RWPE1 (cell line): ENCODE measurements at regions not wholly inside any gene's neighbourhood (a gene's known extent, or its start where the extent isn't known, plus 50 kb on each side); places are given as distances from the start of the nearest gene placed in this dataset.

Experiments used
- CTCF ChIA-PET: fragments of 350-600 bp; sonication (Branson Sonifier 250); formaldehyde crosslinking; extraction: SDS; loops from one replicate; lab custom pipeline; 2021; lab: Yijun Ruan, JAX
- POLR2A ChIA-PET: fragments of 400-600 bp; formaldehyde crosslinking; extraction: SDS; loops from one replicate; lab custom pipeline; 2020; ENCODE audit warnings: antibody characterized with exemption; ENCODE audit not compliant: low non-redundant PET; lab: Yijun Ruan, JAX
- DNase-seq: peaks from one replicate; pipeline ENCODE4 v3.0.0; 2012; ENCODE audit warnings: low spot score
- H3K27ac ChIP-seq: fragments of 450-650 bp; 2 replicates; pipeline ENCODE4 v1.5.1; 2017
- CTCF ChIP-seq: fragments of 450-650 bp; conservative IDR thresholded peaks from 2 replicates; pipeline ENCODE4 v1.5.1; 2017; ENCODE audit warnings: low read depth, mild to moderate bottlenecking

GRCh38 chr1:172973424-172973823 lies 77.3 kb downstream of the TNFSF18 start:
- no peak for DNase-seq
- ChIA-PET POLR2A (no interaction called here), CTCF (no interaction called here)
- no peak for TF ChIP-seq CTCF
- no peak overlapping the region for H3K27ac ChIP-seq

DNA sequence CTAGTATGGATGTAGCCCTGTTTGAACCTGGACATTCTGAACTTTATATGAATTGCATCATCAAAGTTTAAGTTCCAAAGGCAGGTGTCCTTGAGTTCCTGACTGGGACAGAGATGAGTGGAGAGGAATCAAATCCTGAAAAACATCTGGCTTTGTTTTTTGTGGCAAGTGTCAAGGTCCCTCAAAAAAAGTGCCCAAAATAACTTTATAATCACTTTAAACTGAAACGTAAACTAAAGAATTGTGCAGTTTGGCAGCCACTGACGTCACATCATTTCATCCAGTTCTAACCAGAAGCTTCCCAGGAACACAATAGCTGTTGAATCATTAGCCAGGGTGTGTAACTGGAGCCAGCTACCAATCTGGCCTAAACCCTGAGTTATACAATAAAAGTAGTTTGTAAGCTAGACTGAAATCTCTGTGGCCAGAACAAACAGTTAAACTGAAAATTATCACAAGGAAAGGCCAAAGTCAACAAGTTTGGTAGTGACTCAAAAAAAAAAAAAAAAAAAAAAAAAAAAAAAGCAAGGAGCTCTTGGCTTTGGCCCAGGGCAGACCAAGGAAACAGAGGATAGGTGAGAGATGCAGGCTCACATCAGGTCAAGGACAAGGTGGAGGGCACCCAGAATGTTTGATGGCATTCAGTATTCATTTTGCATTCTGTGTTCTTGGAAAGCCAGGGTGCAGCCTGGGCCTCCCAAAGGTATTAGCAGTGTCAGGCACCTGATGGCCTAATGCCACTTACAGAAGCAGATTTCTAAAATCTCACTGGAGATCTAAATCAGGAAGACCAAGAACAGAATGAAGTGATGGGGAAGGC lies 74.3 kb downstream of the TNFSF18 start:
- CTCF ChIA-PET = interaction anchor here (0.6 to 0.7 kb wide), 4 partner anchors 47 to 1327 kb away, joined by 4 to 7 read pairs (median 5); no protein-coding TSS in a partner anchor
- no peak for TF ChIP-seq CTCF
- peak overlapping the region; percentile 48; the same call in 1 of the 2 replicates for H3K27ac ChIP-seq
- POLR2A ChIA-PET = no interaction called here
- DNase-seq = peak; percentile 33

GRCh38 chr1:172977296-172978017 lies 73.3 kb downstream of the TNFSF18 start:
- DNase-seq = no peak
- ChIA-PET CTCF (no interaction called here), POLR2A (no interaction called here)
- no peak overlapping the region for H3K27ac ChIP-seq
- no peak for TF ChIP-seq CTCF

- H3K27ac ChIP-seq = no peak overlapping the region
- CTCF ChIA-PET = interaction anchor here (0.6 to 0.7 kb wide), 3 partner anchors 20 to 1837 kb away, joined by 3 read pairs; no protein-coding TSS in a partner anchor
- DNase-seq = no peak
Measured at GRCh38 chr1:172978595-172978994, 72.1 kb downstream of the TNFSF18 start.

DNA sequence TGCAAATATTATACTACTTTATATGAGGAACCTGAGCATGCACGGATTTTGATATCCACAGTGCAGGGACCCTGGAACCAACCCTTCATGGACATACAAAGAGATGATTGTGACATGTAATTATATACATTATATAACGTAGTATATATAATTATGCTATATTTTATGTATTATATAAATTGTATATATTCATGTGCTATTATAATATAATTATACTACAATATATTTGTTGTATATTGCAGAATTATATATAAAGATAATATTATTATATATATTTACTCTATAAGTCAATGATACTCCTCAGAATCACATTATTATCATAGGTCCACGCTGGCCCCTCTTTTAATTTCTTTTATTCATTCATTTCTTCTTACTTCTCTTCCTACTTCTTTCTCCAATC lies 70.9 kb downstream of the TNFSF18 start:
- CTCF ChIA-PET = no interaction called here
- no peak for DNase-seq
- POLR2A ChIA-PET = no interaction called here
- no peak for TF ChIP-seq CTCF
- H3K27ac ChIP-seq = no peak overlapping the region

More at GRCh38 chr1:172978595-172978994, 72.1 kb downstream of the TNFSF18 start:
- POLR2A ChIA-PET = no interaction called here
- no peak for TF ChIP-seq CTCF

DNA sequence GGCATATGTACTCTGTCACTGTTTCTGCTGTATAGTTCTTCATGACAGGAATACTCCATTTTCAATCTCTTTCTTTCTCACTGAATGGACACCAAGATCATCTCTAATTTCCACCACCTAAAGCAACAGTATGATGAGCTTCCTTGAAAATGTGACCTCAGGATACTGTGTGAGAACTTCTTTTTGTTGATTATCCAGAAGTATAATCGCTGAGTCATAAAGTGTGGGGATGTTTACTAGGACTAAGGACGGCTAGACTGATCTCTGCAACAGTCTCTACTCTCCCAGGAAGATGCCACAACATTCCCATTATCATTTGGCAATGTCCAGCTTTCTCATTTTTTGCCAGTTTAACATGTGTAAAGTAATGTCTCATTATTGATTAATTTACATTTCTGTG lies 70.3 kb downstream of the TNFSF18 start:
- TF ChIP-seq CTCF = no peak
- no peak overlapping the region for H3K27ac ChIP-seq
- CTCF ChIA-PET = no interaction called here
- POLR2A ChIA-PET = no interaction called here
- DNase-seq = no peak
